GM12873 (cell line): ENCODE measurements at regions not wholly inside any gene's neighbourhood (a gene's known extent, or its start where the extent isn't known, plus 50 kb on each side); places are given as distances from the start of the nearest gene placed in this dataset.

Source experiments
- CTCF ChIP-seq: IDR thresholded peaks from 2 replicates; pipeline ENCODE4 v1.5.1; 2012; ENCODE audit warnings: low read depth, mild to moderate bottlenecking, moderate library complexity, low read length, control low read depth; ENCODE audit not compliant: insufficient read depth; ENCODE audit errors: missing control alignments

- no peak for TF ChIP-seq CTCF
These were observed 174.5 kb upstream of the ZMIZ1 start for GRCh38 chr10:78894089-78894840.

DNA sequence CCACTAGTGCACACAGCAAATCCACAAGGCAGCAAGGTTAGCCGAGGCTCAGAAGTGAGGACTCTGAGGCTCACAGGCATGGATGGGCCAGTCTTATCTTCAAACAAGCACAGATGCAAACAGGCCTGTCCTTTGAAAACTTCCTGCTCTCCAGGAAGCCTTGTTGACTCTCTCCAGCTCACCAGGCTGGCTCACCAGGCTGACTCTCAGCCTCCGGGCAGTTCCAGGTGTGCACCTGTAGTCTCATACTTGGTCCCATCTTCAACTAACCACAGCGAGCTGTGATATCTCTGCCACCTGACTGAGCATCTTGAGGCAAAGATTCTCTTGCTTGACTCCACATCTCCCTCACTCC is 173.9 kb upstream of the ZMIZ1 start:
- TF ChIP-seq CTCF = no peak

DNA sequence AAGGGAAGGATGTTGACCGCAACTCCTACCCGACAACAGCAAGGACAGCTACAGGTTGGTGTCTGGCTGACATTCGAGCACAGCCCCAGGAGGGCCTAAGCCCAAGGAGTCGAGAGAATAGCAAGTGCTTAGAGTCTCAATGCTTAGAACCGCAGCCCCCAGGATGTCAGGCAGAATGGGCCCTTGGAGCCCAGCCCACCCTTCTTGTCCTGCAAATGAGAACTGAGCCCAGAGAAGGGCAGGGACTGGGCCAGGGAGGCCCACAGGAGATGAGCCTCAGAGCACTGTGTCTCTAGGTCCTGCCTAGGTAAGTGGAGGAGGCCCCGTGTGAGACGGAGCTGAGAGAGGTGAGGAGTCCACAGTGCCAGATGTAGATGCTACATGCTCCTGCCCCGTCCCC is 173.3 kb upstream of the ZMIZ1 start:
- TF ChIP-seq CTCF = no peak

GRCh38 chr10:78896159-78896928 is 172.4 kb upstream of the ZMIZ1 start:
- no peak for TF ChIP-seq CTCF

DNA sequence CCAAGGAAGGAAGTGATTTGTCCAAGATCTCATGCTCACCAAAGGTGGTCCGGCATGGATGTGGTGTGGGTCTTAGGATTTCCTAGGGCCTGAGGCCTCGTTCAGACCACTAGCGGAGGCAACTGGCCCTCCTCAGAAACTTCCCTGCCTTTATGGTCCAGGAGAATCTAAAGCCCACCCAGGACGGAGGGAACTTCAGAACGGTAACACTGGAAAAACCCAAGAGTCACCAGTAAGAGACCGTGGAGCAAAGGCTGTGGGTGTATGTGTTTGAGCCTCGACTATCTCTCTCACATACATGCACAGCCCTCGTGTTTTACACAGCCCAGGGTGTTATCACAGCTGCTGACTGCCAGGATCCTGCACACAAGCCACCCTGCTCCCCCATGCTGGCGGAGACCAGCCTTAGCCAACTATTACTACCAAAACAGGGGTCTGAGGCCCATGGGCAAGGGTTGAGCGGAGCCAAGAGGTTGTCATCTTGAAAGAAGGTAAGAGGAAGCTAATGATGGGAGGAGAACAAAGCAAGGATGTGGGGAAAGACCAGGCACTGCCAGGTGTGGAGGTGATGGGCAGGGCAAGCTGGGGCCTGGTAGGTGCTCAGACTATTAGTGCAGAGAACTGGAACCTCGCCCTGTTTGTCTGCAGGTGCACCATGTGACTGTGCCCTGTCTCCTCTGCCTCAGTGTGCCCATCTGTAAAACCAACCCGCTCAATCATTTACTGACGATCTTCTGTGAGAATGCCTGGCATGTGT is 170.2 kb upstream of the ZMIZ1 start:
- TF ChIP-seq CTCF = no peak

DNA sequence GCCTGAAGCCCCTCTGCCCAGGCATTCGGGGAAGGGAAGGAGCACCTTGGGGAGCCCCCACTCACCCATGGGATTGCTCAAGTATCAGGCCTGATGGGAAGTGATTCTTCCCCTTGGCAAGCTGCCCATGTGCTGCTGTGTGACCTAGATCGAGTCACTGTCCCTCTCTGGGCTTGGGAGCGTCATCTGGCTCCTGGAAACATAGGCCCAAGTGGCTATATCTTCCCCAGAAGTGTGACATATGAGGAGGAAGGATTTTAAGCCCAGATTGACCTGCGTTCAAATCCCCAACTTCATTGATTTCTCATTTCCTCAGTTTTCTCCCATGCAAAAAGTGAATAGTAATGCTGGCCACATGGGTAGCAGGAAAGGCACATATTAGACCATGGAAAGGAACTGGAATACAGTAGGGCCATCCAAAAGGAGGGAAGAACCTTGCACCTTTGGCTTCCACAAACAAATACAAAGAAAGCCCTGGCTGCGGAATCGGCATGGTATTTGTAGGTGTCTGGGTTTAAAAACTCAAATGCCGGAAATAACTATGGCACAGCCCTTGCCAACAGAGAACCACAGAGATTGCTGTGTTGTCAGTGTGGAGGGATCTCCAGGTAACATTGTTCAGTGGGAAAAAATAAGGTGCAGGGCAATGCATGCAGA is 169.5 kb upstream of the ZMIZ1 start:
- no peak for TF ChIP-seq CTCF

GRCh38 chr10:78899996-78900714 is 168.6 kb upstream of the ZMIZ1 start:
- TF ChIP-seq CTCF = no peak
